Spleen (tissue), 11 donors: ENCODE measurements at regions not wholly inside any gene's neighbourhood (a gene's known extent, or its start where the extent isn't known, plus 50 kb on each side); places are given as distances from the start of the nearest gene placed in this dataset.

ENCODE experiments used
- DNase-seq: peaks from one replicate; pipeline ENCODE4 v3.0.0-alpha.2; 2020
- H3K27ac ChIP-seq, 8 donors: fragments of 200-600 bp; sonication (generic) in 7 of 8; 1 replicate in 4 of 8; 2 replicates in 4 of 8; pipeline versions ENCODE4 v1.5.0 to v1.8.0; 2016 to 2021; ENCODE audit warnings: inconsistent platforms in 4 of 8, mild to moderate bottlenecking in 4 of 8, moderate library complexity in 1 of 8
- H3K27me3 ChIP-seq, 7 donors: fragments of 200-600 bp; sonication (generic) in 6 of 7; replicated peaks in 1 of 7; 1 replicate in 4 of 7; 2 replicates in 3 of 7; pipeline versions ENCODE4 v1.5.0 to v1.8.0; 2016 to 2021; ENCODE audit warnings: inconsistent platforms in 3 of 7, mild to moderate bottlenecking in 1 of 7
- H3K36me3 ChIP-seq, 6 donors: fragments of 200-600 bp; sonication (generic) in 5 of 6; 1 replicate in 4 of 6; 2 replicates in 2 of 6; pipeline versions ENCODE4 v1.5.0 to v1.8.0; 2016 to 2021; ENCODE audit warnings: inconsistent platforms in 2 of 6
- H3K4me1 ChIP-seq, 6 donors: fragments of 200-600 bp; sonication (generic) in 5 of 6; 1 replicate in 3 of 6; 2 replicates in 3 of 6; pipeline versions ENCODE4 v1.5.0 to v1.8.0; 2016 to 2021; ENCODE audit warnings: inconsistent platforms in 3 of 6
- H3K4me3 ChIP-seq, 8 donors: fragments of 200-600 bp; sonication (generic) in 7 of 8; 1 replicate in 4 of 8; 2 replicates in 4 of 8; pipeline versions ENCODE4 v1.5.0 to v1.8.0; 2016 to 2021; ENCODE audit warnings: inconsistent platforms in 4 of 8, mild to moderate bottlenecking in 4 of 8, moderate library complexity in 2 of 8
- H3K9me3 ChIP-seq, 8 donors: fragments of 200-600 bp; sonication (generic) in 7 of 8; 1 replicate in 4 of 8; 2 replicates in 4 of 8; pipeline versions ENCODE4 v1.5.0 to v1.8.0; 2016 to 2021; ENCODE audit warnings: inconsistent platforms in 4 of 8
- POLR2A ChIP-seq, 3 donors: fragments of 450-650 bp; IDR thresholded peaks; one replicate each; pipeline ENCODE4 v1.5.1; 2017; ENCODE audit warnings: antibody characterized with exemption in 3 of 3, mild to moderate bottlenecking in 1 of 3
- POLR2AphosphoS5 ChIP-seq, 3 donors: sonication (generic); formaldehyde crosslinking; IDR thresholded peaks; one replicate each; pipeline ENCODE4 v1.5.1; 2017; ENCODE audit warnings: antibody characterized with exemption in 3 of 3
- WGBS, 5 donors: extraction: QIAGEN DNeasy Blood & Tissue Kit in 3 of 5; methylation state at CpG; one replicate each; pipeline versions ENCODE4 v1.1.5 to v1.1.7; 2013 to 2018; 5-methylcytosine and 5-hydroxymethylcytosine counted together
- intact Hi-C: fragments of 100-400 bp; cut with DNase I; formaldehyde crosslinking; loops from one replicate; pipeline ENCODE4 v1.15.0; 2023; ENCODE audit warnings: low total_unique reads
- TF ChIP-seq, protein P1 (sequence below), 11 experiments: fragments of 200-600 bp in 7 of 11; fragments of 450-650 bp in 4 of 11; sonication (generic) in 4 of 11; IDR thresholded peaks in 8 of 11; conservative IDR thresholded peaks in 3 of 11; 1 replicate in 7 of 11; 2 replicates in 4 of 11; pipeline versions ENCODE4 v1.4.0 to v1.8.0; 2016 to 2021; ENCODE audit warnings: antibody characterized with exemption in 11 of 11, inconsistent platforms in 4 of 11, mild to moderate bottlenecking in 1 of 11
- donor health status: healthy with polysubstance abuse.
- donor health status: DM: no; HTN: no; CAD: no; lungs with moderate emphysema.
- donor health status: DM: no; HTN: no; CAD: no.
- donor health status: Bipolar disorder and iron deficiency.
- donor health status: healthy.
- donor health status: DM: no; HTN: no; CAD: no.
- donor health status: DM: yes; HTN: yes; CAD: no.

DNA sequence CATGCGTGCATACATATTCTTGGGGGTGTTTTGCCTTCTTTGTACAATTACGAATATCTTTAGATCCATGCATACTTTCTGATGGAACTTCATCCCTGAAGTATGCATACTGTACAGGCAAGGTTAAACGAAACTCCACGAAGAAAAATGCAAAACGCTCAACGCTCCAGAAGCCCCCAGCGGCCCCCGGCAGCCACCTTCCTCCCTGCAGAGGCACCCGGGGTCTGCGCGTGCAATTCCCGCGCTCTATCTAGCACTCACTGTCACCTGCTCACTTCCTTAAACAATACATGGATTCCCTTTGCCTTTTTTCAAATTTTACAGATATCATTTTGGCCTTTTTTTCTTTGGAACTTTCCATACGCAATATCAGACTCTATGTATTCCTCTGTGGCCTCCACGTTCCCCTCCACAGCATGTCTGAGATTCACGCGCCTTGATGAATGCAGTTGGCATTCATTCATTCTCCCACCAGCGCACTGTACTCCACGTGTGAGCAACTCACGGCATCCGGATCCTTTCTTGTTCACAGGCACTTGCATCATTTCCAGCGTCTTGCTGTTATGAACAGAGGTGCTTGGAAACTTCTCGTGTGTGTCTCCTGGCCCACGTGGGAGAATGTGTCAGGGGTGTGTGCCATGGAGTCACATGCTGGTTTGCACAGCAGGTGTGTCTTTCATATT lies 214.3 kb downstream of the CTTN start:
- peak; percentile 22 for DNase-seq
- Histone ChIP-seq H3K36me3 (no peaks in the 10 kb centered on the region), H3K9me3 (peaks cover 0 to 28% (median 14%) of the 10 kb centered on the region in 8 donors), H3K4me3 (no peak overlapping the region), H3K4me1 (peaks cover 0 to 22% (median 18%) of the 10 kb centered on the region in 6 donors), H3K27me3 (peaks cover 0 to 47% (median 0%) of the 10 kb centered on the region in 7 donors), H3K27ac (no peak overlapping the region)
- intact Hi-C loops = no loop called here
- TF ChIP-seq POLR2AphosphoS5 (IDR thresholded peaks at IDR 0.05) = no peak
- TF ChIP-seq, protein P1, sequence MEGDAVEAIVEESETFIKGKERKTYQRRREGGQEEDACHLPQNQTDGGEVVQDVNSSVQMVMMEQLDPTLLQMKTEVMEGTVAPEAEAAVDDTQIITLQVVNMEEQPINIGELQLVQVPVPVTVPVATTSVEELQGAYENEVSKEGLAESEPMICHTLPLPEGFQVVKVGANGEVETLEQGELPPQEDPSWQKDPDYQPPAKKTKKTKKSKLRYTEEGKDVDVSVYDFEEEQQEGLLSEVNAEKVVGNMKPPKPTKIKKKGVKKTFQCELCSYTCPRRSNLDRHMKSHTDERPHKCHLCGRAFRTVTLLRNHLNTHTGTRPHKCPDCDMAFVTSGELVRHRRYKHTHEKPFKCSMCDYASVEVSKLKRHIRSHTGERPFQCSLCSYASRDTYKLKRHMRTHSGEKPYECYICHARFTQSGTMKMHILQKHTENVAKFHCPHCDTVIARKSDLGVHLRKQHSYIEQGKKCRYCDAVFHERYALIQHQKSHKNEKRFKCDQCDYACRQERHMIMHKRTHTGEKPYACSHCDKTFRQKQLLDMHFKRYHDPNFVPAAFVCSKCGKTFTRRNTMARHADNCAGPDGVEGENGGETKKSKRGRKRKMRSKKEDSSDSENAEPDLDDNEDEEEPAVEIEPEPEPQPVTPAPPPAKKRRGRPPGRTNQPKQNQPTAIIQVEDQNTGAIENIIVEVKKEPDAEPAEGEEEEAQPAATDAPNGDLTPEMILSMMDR (IDR thresholded peaks at IDR 0.05 in 8 of 11, conservative IDR thresholded peaks at IDR 0.05 in 3 of 11) = no peak
- TF ChIP-seq POLR2A (IDR thresholded peaks at IDR 0.05) = no peak
- 82 to 86% (median 85%) methylated on average over 24 of the region's 24 CpGs for WGBS, 5 donors

- WGBS, 5 donors = 76 to 94% (median 87%) methylated on average over 4 to 7 of the region's 7 CpGs
- peaks cover 0 to 26% (median 18%) of the 10 kb centered on the region in 6 donors for H3K4me1 ChIP-seq
- no peaks in the 10 kb centered on the region for H3K36me3 ChIP-seq
- H3K4me3 ChIP-seq = no peak overlapping the region
- H3K27me3 ChIP-seq = peaks cover 0 to 31% (median 0%) of the 10 kb centered on the region in 7 donors
- intact Hi-C loops = no loop called here
- peaks cover 0 to 28% (median 14%) of the 10 kb centered on the region in 8 donors for H3K9me3 ChIP-seq
- H3K27ac ChIP-seq = no peak overlapping the region
- no peak for DNase-seq
- TF ChIP-seq, protein P1 (IDR thresholded peaks at IDR 0.05 in 8 of 11, conservative IDR thresholded peaks at IDR 0.05 in 3 of 11) = no peak
- TF ChIP-seq POLR2AphosphoS5 (IDR thresholded peaks at IDR 0.05) = no peak
- no peak for TF ChIP-seq POLR2A (IDR thresholded peaks at IDR 0.05)
These were observed 215.8 kb downstream of the CTTN start for GRCh38 chr11:70614034-70614681.

GRCh38 chr11:70615036-70615875 lies 216.9 kb downstream of the CTTN start:
- TF ChIP-seq POLR2A (IDR thresholded peaks at IDR 0.05) = no peak
- TF ChIP-seq POLR2AphosphoS5 (IDR thresholded peaks at IDR 0.05) = no peak
- TF ChIP-seq, protein P1 (IDR thresholded peaks at IDR 0.05 in 8 of 11, conservative IDR thresholded peaks at IDR 0.05 in 3 of 11) = no peak
- no peak for DNase-seq
- Histone ChIP-seq H3K9me3 (peaks cover 0 to 31% (median 15%) of the 10 kb centered on the region in 8 donors), H3K27ac (no peak overlapping the region), H3K4me3 (no peak overlapping the region), H3K4me1 (peaks cover 0 to 28% (median 17%) of the 10 kb centered on the region in 6 donors), H3K27me3 (peaks cover 0 to 23% (median 0%) of the 10 kb centered on the region in 7 donors), H3K36me3 (no peaks in the 10 kb centered on the region)
- intact Hi-C loops = no loop called here
- WGBS, 5 donors = 86 to 95% (median 93%) methylated on average over 17 to 18 of the region's 18 CpGs
